ENCODE measurements at regions not wholly inside any gene's neighbourhood (a gene's known extent, or its start where the extent isn't known, plus 50 kb on each side); places are given as distances from the start of the nearest gene placed in this dataset.

GRCh38 chr3:102599819-102600576 is 165.2 kb downstream of the ZPLD1 start:
- TF ChIP-seq EZH2 (IDR thresholded peaks at IDR 0.05; ENCODE audit: borderline replicate concordance) (no peak), CTCF (IDR thresholded peaks at IDR 0.05; ENCODE audit: poor library complexity) (no peak)
